Breast epithelium (tissue), 4 donors: ENCODE measurements at regions not wholly inside any gene's neighbourhood (a gene's known extent, or its start where the extent isn't known, plus 50 kb on each side); places are given as distances from the start of the nearest gene placed in this dataset.
A peak's percentile ranks its signal among the peaks of the same experiment; 100 is the strongest.

Experiments used
- DNase-seq, 2 donors: peaks; one replicate each; pipeline ENCODE4 v3.0.0-alpha.2; 2019; ENCODE audit warnings: low spot score in 2 of 2
- H3K27ac ChIP-seq, 2 donors: fragments of 200-600 bp; sonication (generic) in 1 of 2; one replicate each; pipeline ENCODE4 v1.5.1; 2016 to 2019; ENCODE audit warnings: mild to moderate bottlenecking in 1 of 2
- H3K27me3 ChIP-seq, 2 donors: fragments of 200-600 bp; sonication (generic) in 1 of 2; one replicate each; pipeline versions ENCODE4 v1.5.1 to v1.6.0; 2017 to 2019; ENCODE audit warnings: control low read depth in 1 of 2, mild to moderate bottlenecking in 1 of 2
- H3K36me3 ChIP-seq: fragments of 200-600 bp; one replicate; pipeline ENCODE4 v1.5.1; 2019
- H3K4me1 ChIP-seq, 2 donors: fragments of 200-600 bp; sonication (generic); one replicate each; pipeline ENCODE4 v1.5.1; 2016 to 2019; ENCODE audit warnings: control low read depth in 1 of 2
- H3K4me3 ChIP-seq, 3 donors: fragments of 200-600 bp; sonication (generic); 1 replicate in 2 of 3; 2 replicates in 1 of 3; pipeline ENCODE4 v1.5.1; 2016 to 2019; ENCODE audit warnings: mild to moderate bottlenecking in 3 of 3, moderate library complexity in 2 of 3
- H3K9me3 ChIP-seq, 2 donors: fragments of 200-600 bp; sonication (generic) in 1 of 2; one replicate each; pipeline ENCODE4 v1.5.1; 2016 to 2019; ENCODE audit warnings: control low read depth in 1 of 2
- POLR2A ChIP-seq: fragments of 450-650 bp; IDR thresholded peaks from one replicate; pipeline ENCODE4 v1.6.1; 2016; ENCODE audit warnings: antibody characterized with exemption, mild to moderate bottlenecking, moderate library complexity
- POLR2AphosphoS5 ChIP-seq, 3 donors: sonication (generic); formaldehyde crosslinking; IDR thresholded peaks; one replicate each; pipeline ENCODE4 v1.6.1; 2017; ENCODE audit warnings: antibody characterized with exemption in 3 of 3
- intact Hi-C: fragments of 100-400 bp; cut with DNase I; formaldehyde crosslinking; loops from one replicate; pipeline ENCODE4 v1.15.1; 2023; ENCODE audit warnings: low total_unique reads
- TF ChIP-seq, protein P1 (sequence below), 3 donors: fragments of 450-650 bp; IDR thresholded peaks; one replicate each; pipeline ENCODE4 v1.5.1; 2016 to 2017; ENCODE audit warnings: antibody characterized with exemption in 3 of 3, mild to moderate bottlenecking in 3 of 3, moderate library complexity in 3 of 3

DNA sequence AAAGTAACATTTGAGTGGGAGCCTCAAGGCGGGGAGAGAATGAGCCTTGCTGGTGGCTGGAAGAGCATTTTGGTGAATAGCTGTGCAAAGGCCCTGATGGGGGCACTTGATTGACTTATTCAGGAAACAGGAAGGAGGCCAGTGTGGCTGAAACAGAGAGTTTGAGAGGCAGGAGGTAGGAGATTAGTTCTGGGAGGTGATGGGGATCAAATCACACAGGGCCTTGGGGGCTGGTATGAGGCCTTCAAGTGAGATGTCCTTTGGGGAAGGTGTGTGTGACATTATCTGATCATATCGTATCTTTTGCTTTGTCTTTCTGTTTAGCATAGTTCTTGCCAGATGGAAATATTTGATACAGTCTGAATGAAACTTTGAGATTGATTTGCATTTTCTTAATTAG lies 172.3 kb downstream of the TENT4A start:
- intact Hi-C loops: no loop called here
- no peaks in the 10 kb centered on the region for H3K27me3 ChIP-seq
- H3K9me3 ChIP-seq: peaks cover 17 to 33% of the 10 kb centered on the region in 2 donors
- DNase-seq: no peak
- no peak overlapping the region for H3K27ac ChIP-seq
- no peak overlapping the region for H3K4me3 ChIP-seq
- TF ChIP-seq POLR2A (no peak), POLR2AphosphoS5 (IDR thresholded peaks at IDR 0.05) (no peak)
- TF ChIP-seq, protein P1, sequence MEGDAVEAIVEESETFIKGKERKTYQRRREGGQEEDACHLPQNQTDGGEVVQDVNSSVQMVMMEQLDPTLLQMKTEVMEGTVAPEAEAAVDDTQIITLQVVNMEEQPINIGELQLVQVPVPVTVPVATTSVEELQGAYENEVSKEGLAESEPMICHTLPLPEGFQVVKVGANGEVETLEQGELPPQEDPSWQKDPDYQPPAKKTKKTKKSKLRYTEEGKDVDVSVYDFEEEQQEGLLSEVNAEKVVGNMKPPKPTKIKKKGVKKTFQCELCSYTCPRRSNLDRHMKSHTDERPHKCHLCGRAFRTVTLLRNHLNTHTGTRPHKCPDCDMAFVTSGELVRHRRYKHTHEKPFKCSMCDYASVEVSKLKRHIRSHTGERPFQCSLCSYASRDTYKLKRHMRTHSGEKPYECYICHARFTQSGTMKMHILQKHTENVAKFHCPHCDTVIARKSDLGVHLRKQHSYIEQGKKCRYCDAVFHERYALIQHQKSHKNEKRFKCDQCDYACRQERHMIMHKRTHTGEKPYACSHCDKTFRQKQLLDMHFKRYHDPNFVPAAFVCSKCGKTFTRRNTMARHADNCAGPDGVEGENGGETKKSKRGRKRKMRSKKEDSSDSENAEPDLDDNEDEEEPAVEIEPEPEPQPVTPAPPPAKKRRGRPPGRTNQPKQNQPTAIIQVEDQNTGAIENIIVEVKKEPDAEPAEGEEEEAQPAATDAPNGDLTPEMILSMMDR (IDR thresholded peaks at IDR 0.05): no peak
- H3K4me1 ChIP-seq: no peaks in the 10 kb centered on the region
- no peaks in the 10 kb centered on the region for H3K36me3 ChIP-seq

GRCh38 chr5:6886866-6887265 lies 173.6 kb downstream of the TENT4A start:
- Histone ChIP-seq H3K27me3 (no peaks in the 10 kb centered on the region), H3K36me3 (no peaks in the 10 kb centered on the region), H3K27ac (no peak overlapping the region), H3K9me3 (peaks cover 17 to 33% of the 10 kb centered on the region in 2 donors), H3K4me3 (no peak overlapping the region), H3K4me1 (no peaks in the 10 kb centered on the region)
- no peak for DNase-seq
- TF ChIP-seq POLR2A (no peak), POLR2AphosphoS5 (IDR thresholded peaks at IDR 0.05) (no peak)
- TF ChIP-seq, protein P1 (IDR thresholded peaks at IDR 0.05): no peak
- intact Hi-C loops: no loop called here

- Histone ChIP-seq H3K27ac (no peak overlapping the region), H3K36me3 (no peaks in the 10 kb centered on the region), H3K9me3 (peaks cover 17 to 36% of the 10 kb centered on the region in 2 donors), H3K4me1 (no peaks in the 10 kb centered on the region), H3K27me3 (no peaks in the 10 kb centered on the region), H3K4me3 (no peak overlapping the region)
- TF ChIP-seq POLR2A (no peak), POLR2AphosphoS5 (IDR thresholded peaks at IDR 0.05) (no peak)
- TF ChIP-seq, protein P1 (IDR thresholded peaks at IDR 0.05): no peak
- no peak for DNase-seq
- intact Hi-C loops: no loop called here
Observed at GRCh38 chr5:6889030-6889429, 175.8 kb downstream of the TENT4A start.

GRCh38 chr5:6899221-6899620 lies 186.0 kb downstream of the TENT4A start:
- TF ChIP-seq, protein P1 (IDR thresholded peaks at IDR 0.05): no peak
- TF ChIP-seq POLR2AphosphoS5 (IDR thresholded peaks at IDR 0.05) (no peak), POLR2A (no peak)
- Histone ChIP-seq H3K27ac (no peak overlapping the region), H3K4me1 (no peaks in the 10 kb centered on the region), H3K9me3 (no peaks in the 10 kb centered on the region), H3K4me3 (no peak overlapping the region), H3K27me3 (no peaks in the 10 kb centered on the region), H3K36me3 (no peaks in the 10 kb centered on the region)
- DNase-seq: peak in 1 of 2 donors; percentile 18
- intact Hi-C loops: no loop called here

DNA sequence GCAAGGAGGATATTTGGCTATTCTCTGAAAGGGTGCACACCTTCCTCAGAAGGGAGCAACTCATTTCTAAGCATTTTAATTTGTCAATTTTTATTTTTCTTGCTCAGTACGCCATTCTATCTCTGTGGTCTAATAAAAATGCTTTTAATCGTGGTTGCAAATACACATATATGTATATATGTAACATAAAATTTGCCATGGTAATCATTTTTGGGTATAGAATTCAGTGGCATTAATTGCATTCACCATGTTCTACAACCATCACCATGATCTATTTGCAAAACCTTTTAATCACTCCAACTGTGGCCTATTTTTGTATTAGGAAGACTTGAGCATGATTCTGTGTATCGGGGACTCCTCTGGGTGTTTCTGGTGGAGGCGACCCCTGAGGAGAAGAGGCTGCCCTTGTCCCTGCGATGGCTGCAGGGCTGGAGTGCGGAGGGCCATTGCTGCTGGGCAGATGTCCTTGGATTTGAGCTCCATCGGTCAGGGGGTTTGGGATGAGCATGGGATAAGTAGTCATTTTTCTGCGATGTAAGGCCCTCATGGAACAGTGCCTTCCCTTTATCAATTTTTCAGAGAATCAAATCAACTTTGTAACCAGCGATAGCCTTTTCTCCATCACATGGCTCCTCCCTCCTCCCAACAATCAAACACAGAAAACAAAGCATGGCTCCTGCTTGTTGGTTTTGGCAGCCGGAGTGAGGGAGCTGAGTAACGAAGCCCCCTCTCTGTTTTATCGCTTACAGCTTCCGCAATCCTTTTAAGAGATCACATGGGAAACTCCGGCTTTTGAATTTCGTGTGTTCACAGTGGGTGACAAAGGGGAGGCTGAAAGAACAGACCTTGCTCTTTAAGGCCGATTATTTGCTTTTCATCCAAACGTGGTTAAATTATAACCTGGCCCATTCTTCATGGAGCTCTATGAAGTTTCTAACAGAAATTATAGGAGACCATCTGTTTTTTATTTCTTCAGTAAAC lies 187.3 kb downstream of the TENT4A start:
- H3K36me3 ChIP-seq: no peaks in the 10 kb centered on the region
- intact Hi-C loops: no loop called here
- DNase-seq: no peak
- no peaks in the 10 kb centered on the region for H3K9me3 ChIP-seq
- no peak overlapping the region for H3K27ac ChIP-seq
- no peaks in the 10 kb centered on the region for H3K4me1 ChIP-seq
- H3K4me3 ChIP-seq: no peak overlapping the region
- no peak for TF ChIP-seq POLR2AphosphoS5 (IDR thresholded peaks at IDR 0.05)
- no peak for TF ChIP-seq POLR2A
- TF ChIP-seq, protein P1 (IDR thresholded peaks at IDR 0.05): no peak
- no peaks in the 10 kb centered on the region for H3K27me3 ChIP-seq
